ENCODE measurements at regions not wholly inside any gene's neighbourhood (a gene's known extent, or its start where the extent isn't known, plus 50 kb on each side); places are given as distances from the start of the nearest gene placed in this dataset.
A peak's percentile ranks its signal among the peaks of the same experiment; 100 is the strongest.

GRCh38 chr15:66953523-66954229 is 111.7 kb upstream of the SMAD3 start:
- DNase-seq (ENCODE audit: low spot score) (no peak), ATAC-seq (no peak)
- no peak overlapping the region for H3K4me3 ChIP-seq
- H3K27me3 ChIP-seq (ENCODE audit: insufficient read depth) = no peaks in the 10 kb centered on the region
- H4K20me1 ChIP-seq (replicated peaks; ENCODE audit: insufficient read depth) = no peaks in the 10 kb centered on the region
- Mint-ChIP-seq H3K27me3 (ENCODE audit: insufficient read depth, low read depth, poor library complexity) (peaks cover 15% of the 10 kb centered on the region), H3K4me3 (no peak overlapping the region), H3K4me1 (no peaks in the 10 kb centered on the region), H3K9me3 (no peaks in the 10 kb centered on the region), H3K27ac (no peak overlapping the region), H3K36me3 (ENCODE audit: low read depth) (no peaks in the 10 kb centered on the region)
- no peak overlapping the region for H3K27ac ChIP-seq (ENCODE audit: low read depth)
- H3K36me3 ChIP-seq (ENCODE audit: insufficient read depth) = no peaks in the 10 kb centered on the region
- TF ChIP-seq CTCF (conservative IDR thresholded peaks at IDR 0.05; ENCODE audit: low read depth in 2 of 2) (no peak), POLR2AphosphoS5 (IDR thresholded peaks at IDR 0.05; ENCODE audit: low read depth) (no peak), ETS1 (IDR thresholded peaks at IDR 0.05) (no peak), JUNB (IDR thresholded peaks at IDR 0.05; ENCODE audit: unreplicated experiment) (no peak), REST (IDR thresholded peaks at IDR 0.05; ENCODE audit: unreplicated experiment) (no peak)
- H3K4me2 ChIP-seq = no peak overlapping the region
- no peaks in the 10 kb centered on the region for H3K9me2 ChIP-seq (ENCODE audit: insufficient read depth)
- no peaks in the 10 kb centered on the region for H3F3A ChIP-seq (replicated peaks; ENCODE audit: low read depth)
- H3K79me2 ChIP-seq (replicated peaks; ENCODE audit: insufficient read depth) = no peaks in the 10 kb centered on the region
- H3K4me1 ChIP-seq (ENCODE audit: insufficient read depth) = no peaks in the 10 kb centered on the region
- H2AFZ ChIP-seq = peak overlapping the region; percentile 32; the same call in 1 of the 2 replicates

GRCh38 chr15:66954601-66955000 is 110.8 kb upstream of the SMAD3 start:
- no peak overlapping the region for H2AFZ ChIP-seq
- no peaks in the 10 kb centered on the region for H3K36me3 ChIP-seq (ENCODE audit: insufficient read depth)
- no peaks in the 10 kb centered on the region for H3K79me2 ChIP-seq (replicated peaks; ENCODE audit: insufficient read depth)
- no peak overlapping the region for H3K4me3 ChIP-seq
- ATAC-seq (no peak), DNase-seq (ENCODE audit: low spot score) (no peak)
- no peaks in the 10 kb centered on the region for H3K36me3 Mint-ChIP-seq (ENCODE audit: low read depth)
- H3F3A ChIP-seq (replicated peaks; ENCODE audit: low read depth) = no peaks in the 10 kb centered on the region
- no peak overlapping the region for H3K4me2 ChIP-seq
- no peaks in the 10 kb centered on the region for H3K9me3 Mint-ChIP-seq
- H3K27ac Mint-ChIP-seq = no peak overlapping the region
- peaks cover 15% of the 10 kb centered on the region for H3K27me3 Mint-ChIP-seq (ENCODE audit: insufficient read depth, low read depth, poor library complexity)
- no peaks in the 10 kb centered on the region for H3K4me1 ChIP-seq (ENCODE audit: insufficient read depth)
- no peaks in the 10 kb centered on the region for H3K27me3 ChIP-seq (ENCODE audit: insufficient read depth)
- TF ChIP-seq ZNF331 (CRISPR knock-in tag; IDR thresholded peaks at IDR 0.05; ENCODE audit: low read depth) (no peak), ZNF114 (CRISPR knock-in tag; IDR thresholded peaks at IDR 0.05) (no peak), ETS1 (IDR thresholded peaks at IDR 0.05) (no peak), STAT1 (IDR thresholded peaks at IDR 0.05; ENCODE audit: unreplicated experiment) (no peak), CREB1 (CRISPR knock-in tag; IDR thresholded peaks at IDR 0.05; ENCODE audit: low read depth) (no peak), EZH2 (IDR thresholded peaks at IDR 0.05; ENCODE audit: low read depth, unreplicated experiment) (no peak)
- H3K27ac ChIP-seq (ENCODE audit: low read depth) = no peak overlapping the region
- no peak overlapping the region for H3K4me3 Mint-ChIP-seq
- H4K20me1 ChIP-seq (replicated peaks; ENCODE audit: insufficient read depth) = no peaks in the 10 kb centered on the region
- no peaks in the 10 kb centered on the region for H3K9me2 ChIP-seq (ENCODE audit: insufficient read depth)
- peaks cover under 1% of the 10 kb centered on the region; the same call in 2 of the 3 replicates for H3K4me1 Mint-ChIP-seq

All from GM23338 (cell line).